PC-3 (cell line): ENCODE measurements at regions not wholly inside any gene's neighbourhood (a gene's known extent, or its start where the extent isn't known, plus 50 kb on each side); places are given as distances from the start of the nearest gene placed in this dataset.

Experiments
- CTCF ChIP-seq: fragments of 300-600 bp; sonication (generic); conservative IDR thresholded peaks from 2 replicates; pipeline ENCODE4 v1.5.1; 2017; ENCODE audit warnings: antibody characterized with exemption, low read depth, mild to moderate bottlenecking, low read length
- EZH2phosphoT487 ChIP-seq: fragments of 300-600 bp; sonication (generic); IDR thresholded peaks from 2 replicates; pipeline ENCODE4 v1.6.1; 2018; ENCODE audit warnings: mild to moderate bottlenecking, antibody characterized with exemption, low read length, borderline replicate concordance

- TF ChIP-seq CTCF, result no peak
- TF ChIP-seq EZH2phosphoT487, result no peak
Measured at GRCh38 chr12:20144341-20144740, 224.0 kb upstream of the PDE3A start.
